ENCODE measurements at regions not wholly inside any gene's neighbourhood (a gene's known extent, or its start where the extent isn't known, plus 50 kb on each side); places are given as distances from the start of the nearest gene placed in this dataset.

DNA sequence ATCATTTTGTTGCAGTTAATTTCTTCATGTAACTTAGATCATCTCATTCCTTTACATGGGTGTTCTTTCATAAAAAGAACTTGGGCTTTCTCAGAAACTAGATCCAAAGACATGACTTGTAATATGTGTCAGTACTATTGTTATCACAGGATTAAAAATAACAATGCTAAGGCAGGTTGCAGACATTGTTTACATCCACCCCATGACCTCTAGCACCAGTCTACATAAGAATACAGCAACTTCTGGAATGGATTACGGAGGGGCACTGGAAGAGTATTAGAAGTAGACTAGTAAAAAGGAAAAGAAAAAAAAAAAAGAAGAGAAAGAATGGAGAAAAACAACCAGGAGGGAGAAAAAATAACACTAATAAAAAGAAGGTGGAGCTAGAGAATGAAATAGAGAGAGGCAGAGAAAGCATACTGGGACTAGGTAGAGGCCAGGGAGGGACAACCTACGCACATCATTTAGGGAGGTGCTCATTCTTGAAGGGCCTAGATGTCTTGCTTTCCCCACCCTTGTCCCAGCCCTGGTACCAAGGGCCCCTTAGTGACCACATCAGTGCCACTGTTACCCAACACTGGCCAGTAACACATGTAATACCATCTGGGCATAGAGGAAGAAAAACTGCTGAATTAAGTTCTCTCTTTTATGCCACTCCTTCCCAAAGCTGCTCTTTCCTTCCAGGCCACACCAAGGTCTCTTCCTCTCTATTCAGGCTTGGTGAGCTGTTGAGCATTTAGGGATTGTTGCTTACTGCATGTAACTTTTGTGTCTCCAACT lies 70.6 kb upstream of the KLF7 start:
- no peak for DNase-seq

DNA sequence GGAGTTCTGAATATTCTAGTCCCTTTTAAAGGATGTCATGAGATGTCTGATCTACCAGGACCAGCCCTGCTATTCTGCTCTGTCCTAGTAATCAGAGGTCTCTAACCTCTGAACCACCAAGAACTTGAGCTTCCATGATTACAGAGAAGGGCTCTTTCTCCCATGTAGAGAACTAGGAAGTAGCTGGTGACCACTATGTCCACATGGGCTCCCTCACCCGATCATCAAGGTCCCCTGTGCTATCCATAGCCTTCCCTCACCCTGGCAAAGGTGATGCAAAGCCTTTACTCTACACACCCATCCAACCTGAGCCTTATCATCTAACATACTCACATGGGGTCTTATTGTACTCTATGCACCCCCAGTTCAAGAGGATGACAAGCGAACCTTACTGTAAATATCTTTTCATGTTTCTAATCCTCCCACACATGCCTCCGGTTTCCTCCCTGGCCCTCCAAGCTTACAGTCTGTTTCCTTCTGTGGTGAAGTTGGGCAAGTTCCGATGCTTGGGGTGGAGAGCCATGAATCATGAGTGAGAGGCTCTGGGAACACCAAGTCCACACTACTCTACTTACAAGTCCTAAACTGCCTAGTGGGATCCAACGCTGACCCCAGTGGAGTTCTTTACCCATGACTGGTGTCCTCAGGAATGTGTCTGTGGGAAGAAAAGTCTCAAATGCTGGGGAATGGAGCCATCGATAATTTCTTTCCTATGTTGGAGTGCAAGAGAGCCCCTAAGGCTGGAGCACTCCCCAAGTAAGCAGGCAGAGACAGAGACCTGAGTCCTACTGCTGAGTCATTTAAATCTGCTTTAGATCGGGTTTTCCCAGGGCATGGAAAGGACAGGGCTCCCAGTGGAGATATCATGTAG lies 73.3 kb upstream of the KLF7 start:
- DNase-seq: no peak

DNA sequence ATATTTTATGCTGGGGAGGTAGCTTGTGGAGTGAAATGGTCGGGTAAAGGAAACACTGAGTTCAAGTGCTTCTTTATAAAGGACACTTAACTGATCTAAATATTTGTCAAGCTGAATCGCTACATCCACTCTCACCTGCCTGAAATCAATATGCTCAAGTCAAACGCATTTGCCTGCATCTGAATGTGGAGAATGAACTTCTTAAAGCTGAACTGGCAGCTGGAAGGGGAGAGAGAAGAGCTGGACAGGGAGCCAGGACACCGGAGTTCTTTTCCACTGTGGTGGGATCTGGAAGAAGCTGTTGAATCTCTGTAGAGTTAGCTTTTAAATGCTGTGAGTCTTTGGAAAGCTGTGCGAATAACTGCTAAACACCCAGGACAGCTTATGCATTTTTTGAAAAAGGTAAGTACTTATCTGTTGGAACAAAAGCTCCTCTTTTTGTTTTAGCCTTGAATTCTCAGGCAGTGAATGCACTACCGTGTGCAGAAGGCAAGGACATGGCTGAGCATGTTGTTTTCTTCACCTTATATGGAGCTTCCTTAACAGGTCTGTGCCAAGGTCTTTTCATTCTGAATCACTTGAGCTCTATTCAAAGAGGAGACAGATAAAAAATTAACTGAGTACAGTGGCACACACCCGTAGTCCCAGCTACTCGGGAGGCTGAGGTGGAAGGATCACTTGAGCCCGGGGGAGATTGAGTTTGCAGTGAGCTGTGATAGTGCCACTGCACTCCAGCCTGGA lies 74.2 kb upstream of the KLF7 start:
- DNase-seq: peak; percentile 15

DNA sequence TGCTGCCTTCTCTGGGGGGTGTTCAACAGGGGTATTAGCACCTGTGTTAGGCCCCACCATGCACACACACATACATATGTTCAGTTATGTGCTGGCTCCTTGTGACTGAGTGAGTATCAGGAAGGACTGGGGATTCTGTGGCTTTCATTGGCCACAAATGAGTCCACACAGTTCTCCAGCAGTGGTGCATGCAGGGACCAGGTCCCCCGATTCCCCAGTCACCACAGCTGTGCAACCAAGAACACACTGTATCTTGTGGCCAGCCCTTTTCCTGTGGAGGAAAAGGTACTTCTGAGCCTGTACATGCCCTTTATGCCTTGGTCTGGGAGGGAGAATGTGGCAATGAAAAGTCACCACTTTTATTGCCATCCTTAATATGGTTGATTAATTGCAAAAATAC lies 74.9 kb upstream of the KLF7 start:
- no peak for DNase-seq

DNA sequence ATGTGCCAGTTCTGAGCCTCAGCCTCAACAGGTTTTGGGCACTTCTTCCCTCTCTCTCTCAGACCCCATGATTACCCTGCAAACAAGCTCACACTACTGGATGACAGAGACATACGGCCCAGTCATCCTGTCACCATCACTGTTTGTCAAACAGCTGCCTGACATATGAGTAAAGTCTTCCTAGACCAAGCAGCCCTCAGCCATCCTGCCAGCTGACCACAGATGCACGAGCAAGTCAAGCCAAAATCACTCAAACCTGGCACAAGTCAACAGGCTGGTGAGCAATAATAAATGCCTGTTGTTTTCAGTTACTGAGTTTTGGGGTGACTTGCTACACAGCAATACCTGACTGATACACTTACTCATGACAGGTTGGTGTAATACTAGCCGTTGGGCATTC lies 75.5 kb upstream of the KLF7 start:
- DNase-seq: no peak

DNA sequence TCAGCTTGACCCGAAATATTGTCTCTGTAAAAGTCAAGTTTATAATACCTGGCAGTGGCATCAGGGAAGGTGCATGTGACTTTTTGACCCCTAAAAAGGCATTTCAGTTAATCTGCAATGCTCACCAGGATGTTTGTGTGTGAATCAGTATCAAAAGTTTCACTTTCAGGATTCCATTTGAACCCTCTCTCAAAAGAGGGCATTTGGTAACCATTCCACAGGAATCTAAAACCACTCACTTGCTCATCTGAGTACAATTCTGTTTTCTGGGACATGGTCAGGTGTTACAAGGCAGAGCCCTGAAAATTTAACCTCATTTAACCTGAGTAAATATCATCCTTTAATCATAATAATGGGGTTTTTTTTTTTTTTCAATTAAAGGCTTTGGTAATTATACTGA lies 77.9 kb upstream of the KLF7 start:
- no peak for DNase-seq

DNA sequence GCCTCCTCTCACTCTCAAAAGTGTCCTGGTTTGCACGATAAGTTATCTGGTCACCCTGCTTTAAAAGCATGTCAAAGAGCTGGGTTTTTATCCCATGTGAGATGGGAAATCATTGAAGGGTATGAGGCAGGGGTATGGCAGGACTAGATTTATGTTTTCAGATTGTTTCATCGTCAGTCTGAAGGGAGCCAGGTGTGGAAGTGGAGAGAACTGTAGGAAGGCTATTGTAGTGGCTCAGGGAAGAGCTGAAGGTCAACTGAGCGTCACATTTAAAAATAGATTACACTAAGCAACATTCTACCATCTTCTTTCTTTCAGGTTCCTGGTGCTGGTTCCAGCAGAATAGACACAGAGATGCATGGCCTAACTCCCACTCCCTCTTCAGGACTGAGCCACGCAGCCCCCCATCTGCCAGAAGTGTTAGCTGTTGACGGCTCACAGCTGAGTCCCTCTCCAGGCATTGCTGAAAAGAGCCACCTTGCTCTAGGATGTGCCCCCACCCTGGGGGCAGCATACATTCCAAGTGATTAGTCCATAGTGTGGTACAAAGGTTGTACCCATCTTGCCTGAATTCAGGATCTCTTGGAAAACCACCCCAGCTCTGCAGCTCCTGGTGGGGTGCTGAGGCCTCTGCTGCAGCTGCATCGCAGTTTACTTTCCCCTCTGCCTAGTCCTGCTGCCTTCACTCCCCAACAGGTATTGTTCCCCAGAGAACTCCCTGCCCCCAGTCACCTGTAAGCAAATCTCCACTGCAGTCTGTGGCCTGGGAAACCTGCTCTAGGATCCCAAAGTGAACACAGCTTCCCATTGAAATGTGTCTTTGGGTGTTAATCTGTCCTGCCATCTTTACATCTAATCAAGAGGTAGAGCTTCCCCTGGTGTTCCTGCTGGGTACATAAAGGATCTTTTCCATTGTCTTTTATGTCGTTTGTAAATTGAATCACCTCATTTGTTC lies 79.5 kb upstream of the KLF7 start:
- DNase-seq: no peak

DNA sequence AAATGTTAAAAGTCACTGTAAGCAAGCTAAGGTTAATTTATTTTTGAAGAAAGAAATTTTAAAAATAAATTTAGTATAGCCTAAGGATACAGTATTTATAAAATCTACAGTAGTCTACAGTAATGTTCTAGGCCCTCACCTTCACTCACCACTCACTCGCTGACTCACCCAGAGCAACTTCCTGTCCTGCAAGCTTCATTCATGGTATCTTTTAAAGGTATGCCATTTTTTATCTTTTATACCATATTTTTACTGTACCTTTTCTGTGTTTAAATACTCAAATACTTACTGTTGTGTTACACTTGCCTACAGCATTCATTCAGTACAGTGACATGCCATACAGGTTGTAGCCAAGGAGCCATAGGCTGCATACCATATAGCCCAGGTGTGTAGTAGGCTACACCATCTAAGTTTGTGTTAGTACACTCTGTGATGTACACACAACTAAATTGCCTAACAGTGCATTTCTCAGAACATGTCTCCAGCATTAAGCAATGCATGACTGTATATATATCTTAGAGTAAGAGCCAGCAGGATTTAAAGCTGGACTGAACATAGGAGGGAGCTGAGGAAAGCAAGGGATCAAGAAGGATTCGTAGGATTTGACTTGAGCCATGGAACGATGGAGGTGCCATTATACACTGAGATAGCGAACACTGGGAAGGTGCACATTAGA lies 83.1 kb upstream of the KLF7 start:
- no peak for DNase-seq

DNA sequence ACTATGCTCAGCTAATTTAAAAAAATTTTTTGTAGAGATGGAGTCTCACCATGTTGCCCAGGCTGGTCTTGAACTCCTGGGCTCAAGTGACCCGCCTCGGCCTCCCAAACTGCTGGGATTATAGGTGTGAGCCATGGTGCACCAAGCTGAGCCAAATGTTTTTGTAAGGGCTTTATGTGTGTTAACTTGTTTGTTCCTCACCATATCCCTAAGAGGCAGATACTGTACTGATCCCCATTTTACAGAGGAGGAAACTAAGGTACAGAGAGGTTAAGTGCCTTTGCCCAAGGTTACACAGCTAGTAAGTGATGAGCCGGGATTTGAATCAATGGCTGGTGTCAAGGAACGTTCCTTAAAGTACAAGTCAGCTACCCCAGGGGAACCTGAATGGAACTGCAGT lies 85.3 kb upstream of the KLF7 start:
- DNase-seq: no peak

DNA sequence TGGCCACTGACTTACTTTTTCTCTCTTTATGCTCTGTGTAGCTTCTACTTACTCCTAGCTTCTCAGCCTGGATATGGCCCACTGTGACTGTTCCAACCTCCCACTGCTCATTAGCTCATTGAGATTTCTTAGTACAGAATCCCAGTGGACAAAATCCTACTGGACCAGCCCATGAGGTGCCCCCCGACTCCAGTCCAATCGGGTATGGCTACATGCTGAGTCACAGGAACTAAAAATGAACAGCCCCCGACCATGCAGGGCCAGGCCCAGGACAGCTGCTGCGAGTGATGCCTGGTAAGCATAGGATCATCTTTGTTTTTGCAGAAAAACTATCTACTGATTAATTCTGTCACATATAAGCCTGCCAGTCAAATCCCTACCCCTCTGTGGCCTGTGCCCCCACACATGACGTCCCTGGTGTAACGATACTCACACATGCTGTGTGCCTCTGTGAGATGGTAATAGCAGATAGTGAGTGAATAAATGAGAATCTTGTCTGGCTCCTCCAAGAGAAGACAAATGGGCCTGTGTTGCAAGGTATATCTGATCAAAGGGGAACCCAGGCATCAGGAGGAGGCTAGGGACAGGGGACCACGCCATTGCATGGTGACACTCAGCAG lies 85.9 kb upstream of the KLF7 start:
- no peak for DNase-seq

DNA sequence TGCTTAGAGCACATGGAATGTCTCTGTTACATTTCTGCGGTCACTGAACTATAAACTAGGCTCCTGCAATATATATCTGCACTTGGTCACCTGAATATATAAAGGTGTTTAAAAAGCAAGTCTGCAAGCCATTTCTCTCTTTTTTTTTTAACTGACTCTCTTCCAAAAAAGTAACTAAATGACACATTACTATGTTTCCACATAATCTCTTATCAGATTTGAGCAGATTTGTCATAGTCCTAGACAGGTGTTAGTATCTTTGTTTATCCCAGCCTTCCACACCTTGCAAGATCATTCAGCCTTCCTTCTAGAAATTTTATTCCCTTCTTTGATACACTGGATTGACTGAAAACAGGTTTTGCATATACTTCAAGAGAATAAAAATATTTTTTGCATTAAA lies 86.7 kb upstream of the KLF7 start:
- DNase-seq: no peak

DNA sequence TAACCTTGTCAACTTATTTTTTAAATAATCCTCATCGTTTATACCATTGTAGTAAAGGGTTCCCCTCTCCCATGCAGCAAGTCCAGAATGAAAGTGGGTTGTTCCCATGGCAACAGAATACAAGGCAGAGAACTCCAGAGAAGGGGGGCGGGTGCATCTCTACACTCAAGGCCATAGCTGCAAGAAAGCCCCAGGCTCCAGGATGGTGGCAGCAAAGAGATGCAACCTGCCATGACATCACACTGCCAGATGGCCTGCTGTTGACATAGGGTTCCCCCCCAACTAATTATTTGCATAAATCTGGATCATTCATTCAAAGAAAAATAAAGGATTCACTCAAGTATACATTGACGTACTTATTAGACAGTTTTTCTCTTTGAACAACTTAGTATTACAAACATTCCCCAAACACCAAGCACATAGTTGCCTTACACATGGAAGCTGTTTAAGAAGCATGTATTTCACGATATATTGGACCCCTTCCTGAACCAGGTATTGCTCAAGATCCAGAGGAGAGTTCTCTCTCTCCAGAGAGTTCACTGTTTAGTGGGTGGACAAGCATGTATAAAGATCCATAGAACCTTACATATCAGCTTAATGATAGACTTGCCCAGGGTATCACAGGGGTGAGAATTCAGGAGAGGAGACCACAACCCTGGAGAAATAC lies 87.4 kb upstream of the KLF7 start:
- DNase-seq: no peak

DNA sequence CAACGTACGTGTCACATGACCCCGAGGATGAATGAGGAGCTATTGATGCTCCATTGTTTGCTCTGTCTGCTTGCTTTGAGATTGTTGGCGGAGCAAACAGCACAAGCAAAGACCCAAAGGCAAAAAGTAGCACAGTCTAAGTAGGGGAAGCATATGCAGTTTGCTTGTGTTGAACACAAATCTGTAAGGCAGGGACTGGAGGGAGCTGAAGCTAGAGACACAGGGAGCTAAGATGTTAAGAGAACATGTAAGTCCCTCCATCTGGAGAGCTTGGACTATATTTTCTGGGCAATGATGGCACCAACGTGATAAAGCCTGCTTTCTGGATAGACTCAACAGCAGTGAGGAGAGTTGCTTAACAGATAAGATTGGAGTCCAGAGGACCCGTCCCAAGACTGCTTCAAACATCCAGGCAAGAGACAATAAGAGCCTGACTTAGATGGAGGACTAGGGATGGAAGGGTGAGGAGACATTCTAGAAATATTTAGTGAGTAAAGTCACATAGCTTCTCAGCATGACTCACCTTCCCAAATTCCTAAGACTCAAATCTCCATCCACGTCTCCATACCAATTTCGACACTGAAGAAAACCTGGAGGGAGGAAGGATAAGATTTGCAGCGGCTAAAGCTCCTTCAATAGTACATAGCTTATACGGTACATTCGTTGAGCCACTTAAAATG lies 88.1 kb upstream of the KLF7 start:
- no peak for DNase-seq

DNA sequence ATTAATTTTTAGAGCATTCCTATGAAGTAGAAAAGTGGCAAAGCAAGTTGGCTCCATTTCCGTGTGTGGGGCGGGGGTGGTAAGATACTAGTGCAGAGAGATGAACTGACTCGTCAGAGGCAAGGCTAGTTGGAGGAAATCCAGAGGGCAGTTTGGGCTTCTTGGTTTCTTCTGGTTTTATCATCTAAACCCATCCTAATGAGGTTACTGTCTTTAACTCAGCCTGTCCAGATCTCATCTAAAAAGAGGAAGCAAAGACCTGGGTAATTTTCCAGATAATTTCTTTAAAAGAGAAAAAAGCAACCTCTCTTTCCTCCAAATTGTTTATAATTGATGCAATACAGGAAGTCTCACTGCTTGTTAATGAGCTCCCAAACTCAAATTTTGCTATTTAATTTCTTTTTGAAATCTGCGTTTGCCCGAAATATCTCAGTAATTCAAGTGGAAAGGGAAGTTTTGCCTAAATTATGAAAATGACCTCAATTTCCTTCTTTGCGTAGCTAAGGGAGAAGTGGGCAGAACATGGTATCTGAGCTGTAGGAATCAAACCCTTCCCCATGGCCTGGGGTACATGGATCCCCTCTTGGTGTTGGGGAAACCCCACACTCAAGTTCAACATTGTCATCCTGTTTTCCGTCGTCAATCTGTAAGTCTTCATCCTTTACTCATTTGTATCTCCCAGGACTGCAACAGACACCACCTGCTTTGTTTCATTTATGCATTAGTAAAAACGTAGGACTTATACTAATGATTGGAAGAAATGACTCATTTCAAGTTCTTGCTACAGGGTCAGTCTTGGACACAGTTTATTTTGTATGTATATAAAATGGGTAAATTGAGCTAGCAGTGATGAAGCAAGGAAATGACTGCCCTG lies 89.1 kb upstream of the KLF7 start:
- DNase-seq: no peak

DNA sequence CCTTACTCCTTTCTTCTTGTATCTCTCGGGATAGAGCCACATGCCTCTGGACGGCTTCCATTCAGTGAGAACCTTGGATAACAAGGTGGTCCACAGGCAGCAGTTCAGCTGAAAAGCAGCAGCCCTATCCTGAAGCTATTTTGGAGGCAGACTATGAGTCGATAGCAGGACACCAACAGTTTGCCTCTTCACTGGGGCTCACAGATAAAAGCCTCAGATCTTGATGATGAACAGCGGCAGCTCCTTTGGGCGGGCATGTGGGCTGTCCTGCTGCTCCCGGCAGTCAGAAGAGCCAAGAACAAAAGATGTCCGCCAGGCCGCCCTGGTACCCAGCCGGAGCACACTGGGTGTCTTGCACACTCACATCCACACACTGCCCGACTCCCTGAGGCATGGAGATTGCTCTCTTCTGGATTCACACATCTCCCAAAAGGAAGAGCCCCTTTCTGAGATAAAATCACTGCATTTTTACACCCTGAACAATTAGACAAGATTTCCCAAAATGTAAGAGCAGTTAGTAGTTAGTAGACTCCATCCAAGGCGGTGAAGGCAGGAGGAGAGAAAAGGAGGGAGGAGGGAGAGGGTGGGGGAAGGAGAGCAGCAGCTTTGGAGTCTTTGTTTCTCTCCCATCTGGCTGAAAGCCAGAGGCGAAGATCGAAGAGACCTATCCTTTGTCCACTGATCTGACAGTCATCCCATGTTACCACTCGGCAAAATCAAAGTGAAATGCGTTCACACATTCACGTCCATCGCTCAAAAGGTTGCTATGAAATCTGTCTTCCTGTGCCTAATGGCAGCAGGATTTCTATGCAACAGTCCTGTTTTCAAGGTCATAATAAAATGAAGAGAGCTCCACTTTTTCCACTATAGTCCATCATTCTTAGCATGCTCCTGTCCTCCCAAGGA lies 90.1 kb upstream of the KLF7 start:
- no peak for DNase-seq

DNA sequence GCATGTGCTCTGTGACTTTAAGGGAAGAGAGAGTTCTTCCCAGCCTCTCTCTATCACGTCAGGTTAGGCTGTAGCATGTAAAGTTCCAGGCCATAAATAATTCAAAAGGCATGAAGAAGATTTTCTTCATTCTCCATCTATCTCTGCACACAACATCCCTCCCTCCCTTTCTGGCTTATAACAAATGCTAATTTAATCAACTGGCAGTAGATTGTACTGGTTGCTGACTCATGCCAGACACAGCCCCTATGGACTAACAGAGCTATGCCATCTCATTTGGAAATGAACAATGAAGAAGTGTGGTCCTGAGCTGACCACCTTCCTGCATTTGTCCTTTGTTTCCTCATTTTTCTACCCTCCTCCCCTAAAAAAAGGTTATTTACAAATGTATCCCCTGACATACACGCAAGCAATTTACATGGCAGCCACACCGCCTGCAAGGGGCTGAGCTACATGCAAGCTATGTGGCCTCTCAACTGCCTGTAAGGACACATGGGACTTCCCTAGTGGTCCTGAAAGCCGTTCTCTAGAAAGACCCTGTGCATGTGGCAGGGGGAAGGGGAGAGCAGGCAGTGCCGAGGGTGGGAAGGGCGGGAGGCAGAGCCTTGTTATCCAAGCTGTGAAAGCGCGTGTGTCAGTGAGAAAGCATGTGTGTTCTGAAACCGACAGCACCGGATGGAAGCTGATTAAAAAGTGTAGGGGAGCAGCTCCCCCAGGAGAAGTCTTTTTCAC lies 90.9 kb upstream of the KLF7 start:
- DNase-seq: no peak
